GM12878 (cell line): ENCODE measurements at regions not wholly inside any gene's neighbourhood (a gene's known extent, or its start where the extent isn't known, plus 50 kb on each side); places are given as distances from the start of the nearest gene placed in this dataset.

Experiments used
- ASH2L ChIP-seq: fragments of 300-600, 200-600 bp; sonication (generic); IDR thresholded peaks from 2 replicates; pipeline ENCODE4 v1.6.1; 2017; ENCODE audit warnings: low read depth, mild to moderate bottlenecking, borderline replicate concordance
- BMI1 ChIP-seq: fragments of 450-650 bp; IDR thresholded peaks from 2 replicates; pipeline ENCODE4 v1.6.1; 2016; ENCODE audit warnings: mild to moderate bottlenecking, moderate library complexity, borderline replicate concordance
- EGR1 ChIP-seq, 2 experiments: IDR thresholded peaks; 1 replicate in 1 of 2; 2 replicates in 1 of 2; pipeline ENCODE4 v1.6.1; 2011 to 2012; ENCODE audit warnings: low read depth in 2 of 2, low read length in 2 of 2, borderline replicate concordance in 1 of 2, mild to moderate bottlenecking in 1 of 2, moderate library complexity in 1 of 2
- FOXM1 ChIP-seq: IDR thresholded peaks from 2 replicates; pipeline ENCODE4 v1.6.1; 2012; ENCODE audit warnings: low read depth, mild to moderate bottlenecking, inconsistent platforms, low read length, moderate library complexity
- MYC ChIP-seq: IDR thresholded peaks from 2 replicates; pipeline ENCODE4 v1.6.1; 2011; ENCODE audit warnings: mild to moderate bottlenecking, low read length, moderate library complexity, inconsistent platforms; ENCODE audit not compliant: insufficient read depth, insufficient replicate concordance, insufficient read length, severe bottlenecking

DNA sequence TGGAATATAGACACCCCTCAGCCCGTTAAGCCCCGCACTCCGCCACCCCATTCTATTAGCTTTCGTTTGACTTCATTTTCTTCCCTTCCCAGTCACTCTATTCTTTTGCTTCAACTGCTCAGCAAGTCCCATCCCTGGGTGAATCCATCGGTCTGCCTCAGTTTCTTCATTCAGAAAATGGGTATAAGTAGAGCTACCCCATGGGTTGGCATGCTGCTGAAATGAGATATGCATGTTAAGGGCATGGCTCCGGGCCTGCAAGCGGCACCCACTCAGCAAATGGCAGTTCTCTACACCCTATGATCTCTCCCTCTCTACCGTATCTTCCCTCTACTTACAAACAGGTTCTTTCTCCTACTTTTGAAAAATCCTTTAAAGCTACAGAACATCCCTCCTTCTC lies 87.8 kb upstream of the IRF2BP2 start:
- TF ChIP-seq ASH2L: no peak
- no peak for TF ChIP-seq FOXM1
- TF ChIP-seq BMI1: no peak
- no peak for TF ChIP-seq EGR1 (IDR thresholded peaks at IDR 0.05; ENCODE audit: borderline replicate concordance in 1 of 2, low read depth in 2 of 2, low read length in 2 of 2)
- TF ChIP-seq MYC: no peak
